ENCODE measurements at regions not wholly inside any gene's neighbourhood (a gene's known extent, or its start where the extent isn't known, plus 50 kb on each side); places are given as distances from the start of the nearest gene placed in this dataset.

GRCh38 chr20:11833825-11834224, 83.9 kb upstream of the BTBD3 start:
- DNase-seq (ENCODE audit: extremely low read depth, low read depth, low spot score): no peak

GRCh38 chr20:11838076-11838636, 79.5 kb upstream of the BTBD3 start:
- DNase-seq (ENCODE audit: extremely low read depth, low read depth, low spot score): no peak

DNA sequence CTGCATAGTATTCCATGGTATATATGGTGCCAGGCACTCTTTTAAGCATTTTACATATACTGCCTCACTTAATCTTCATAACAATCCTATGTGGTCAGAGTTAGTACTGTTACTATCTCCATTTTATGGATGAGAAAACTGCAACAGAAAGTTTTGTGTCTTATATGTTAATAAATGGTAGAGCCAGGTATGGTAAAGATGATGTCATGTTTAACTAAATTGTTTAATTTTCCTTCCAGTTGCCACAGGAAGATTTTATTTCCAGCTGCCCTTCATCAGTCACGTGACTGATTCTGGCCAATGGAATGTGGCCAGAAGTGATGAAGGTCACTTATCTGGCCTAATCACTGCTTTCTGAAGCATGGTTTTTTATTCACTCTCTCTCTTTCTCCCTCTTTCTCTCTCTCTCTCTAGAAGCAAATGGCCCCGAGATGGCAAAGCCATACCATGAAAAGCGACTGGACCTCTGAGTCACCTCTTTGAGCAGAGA, 75.7 kb upstream of the BTBD3 start:
- DNase-seq (ENCODE audit: extremely low read depth, low read depth, low spot score): no peak

GRCh38 chr20:11843289-11843688, 74.4 kb upstream of the BTBD3 start:
- no peak for DNase-seq (ENCODE audit: extremely low read depth, low read depth, low spot score)

DNA sequence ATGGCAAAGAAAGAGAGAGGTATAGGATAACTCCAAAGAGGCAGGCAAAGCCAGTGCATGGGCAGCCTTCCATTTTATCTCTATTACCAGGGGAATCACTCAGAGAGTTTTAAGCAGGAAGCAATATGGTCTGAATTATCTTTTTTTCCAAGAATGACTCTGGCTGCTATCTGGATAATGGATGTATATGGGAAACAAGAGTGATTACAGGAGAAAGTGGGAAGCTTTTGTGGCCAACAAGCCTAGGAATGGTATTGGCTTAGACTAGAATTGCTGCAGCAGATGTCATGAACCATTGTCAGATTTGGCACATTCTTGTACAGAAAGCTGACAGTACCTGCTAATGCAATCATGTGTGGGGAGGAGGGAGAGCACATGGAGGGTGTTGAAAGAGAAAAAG, 73.0 kb upstream of the BTBD3 start:
- no peak for DNase-seq (ENCODE audit: extremely low read depth, low read depth, low spot score)

DNA sequence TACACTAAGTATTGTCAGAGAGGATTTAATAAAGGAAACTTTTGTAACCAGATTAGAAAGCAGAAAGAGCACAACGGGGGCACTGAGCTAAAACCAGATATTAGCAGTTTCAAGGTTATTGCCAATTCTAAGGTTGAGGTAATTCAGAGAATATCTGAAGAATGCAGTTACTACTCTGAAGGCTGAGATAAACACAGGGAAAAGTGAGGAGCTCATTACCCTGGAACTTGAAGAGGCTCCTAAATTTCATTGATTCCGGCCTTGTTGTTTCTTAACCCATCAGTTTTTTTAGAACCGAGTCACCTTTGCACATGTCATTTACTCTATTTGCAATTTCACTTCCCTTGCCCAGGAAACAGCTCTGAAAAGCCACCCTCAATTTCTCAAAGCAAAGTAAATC, 72.4 kb upstream of the BTBD3 start:
- no peak for DNase-seq (ENCODE audit: extremely low read depth, low read depth, low spot score)

GRCh38 chr20:11846131-11846530, 71.6 kb upstream of the BTBD3 start:
- DNase-seq (ENCODE audit: extremely low read depth, low read depth, low spot score): no peak

GRCh38 chr20:11847827-11848226, 69.9 kb upstream of the BTBD3 start:
- no peak for DNase-seq (ENCODE audit: extremely low read depth, low read depth, low spot score)

DNA sequence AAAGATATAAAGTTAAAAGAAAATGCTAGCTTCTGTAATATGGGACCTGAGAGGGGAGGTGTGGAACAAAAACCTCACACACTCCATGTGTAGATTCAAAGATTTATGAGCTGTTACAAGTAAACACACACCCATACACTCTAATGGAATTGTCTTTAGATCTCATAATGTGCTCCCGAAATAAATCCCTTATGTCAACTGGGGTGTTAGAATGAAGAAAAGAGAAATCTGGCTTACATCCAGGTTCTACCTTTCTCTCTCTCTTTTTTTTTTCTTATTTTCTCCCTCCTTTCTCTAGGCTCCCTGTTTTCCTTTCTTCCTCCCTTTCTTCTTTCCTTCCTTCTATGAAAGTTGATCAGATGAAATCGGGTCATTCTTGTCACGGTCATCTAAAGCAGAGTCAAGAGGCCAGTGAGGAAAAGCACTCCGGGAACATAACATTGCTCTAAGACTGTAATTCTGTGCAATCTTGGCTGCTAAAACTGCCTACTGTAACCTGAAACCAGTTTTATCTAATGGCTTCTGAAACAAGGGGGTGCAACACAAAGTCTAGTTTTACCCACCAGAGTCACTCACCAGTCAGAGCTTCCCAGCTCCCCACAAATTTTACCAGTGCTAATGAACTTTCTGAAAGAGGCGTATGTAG, 68.3 kb upstream of the BTBD3 start:
- DNase-seq (ENCODE audit: extremely low read depth, low read depth, low spot score): no peak

GRCh38 chr20:11849976-11850670, 67.6 kb upstream of the BTBD3 start:
- DNase-seq (ENCODE audit: extremely low read depth, low read depth, low spot score): no peak

DNA sequence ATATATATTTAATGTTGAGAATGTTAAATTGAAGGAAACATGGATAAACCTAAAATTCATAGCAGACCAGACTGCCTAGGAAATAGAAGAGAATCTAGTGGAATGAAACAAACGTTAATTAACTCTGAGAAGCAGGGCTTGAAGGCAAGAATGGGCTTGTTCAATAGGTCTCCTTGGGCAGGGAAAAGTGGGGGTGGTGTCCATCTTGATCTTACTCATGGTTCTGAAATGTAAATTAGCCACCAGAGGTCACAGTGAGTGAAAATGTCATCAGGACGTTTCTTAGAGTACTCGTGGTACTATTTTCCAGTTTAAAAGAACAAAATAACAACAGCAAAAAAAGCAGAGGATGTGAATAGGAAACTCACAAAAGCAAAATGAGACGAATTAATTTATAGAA, 66.8 kb upstream of the BTBD3 start:
- no peak for DNase-seq (ENCODE audit: extremely low read depth, low read depth, low spot score)

DNA sequence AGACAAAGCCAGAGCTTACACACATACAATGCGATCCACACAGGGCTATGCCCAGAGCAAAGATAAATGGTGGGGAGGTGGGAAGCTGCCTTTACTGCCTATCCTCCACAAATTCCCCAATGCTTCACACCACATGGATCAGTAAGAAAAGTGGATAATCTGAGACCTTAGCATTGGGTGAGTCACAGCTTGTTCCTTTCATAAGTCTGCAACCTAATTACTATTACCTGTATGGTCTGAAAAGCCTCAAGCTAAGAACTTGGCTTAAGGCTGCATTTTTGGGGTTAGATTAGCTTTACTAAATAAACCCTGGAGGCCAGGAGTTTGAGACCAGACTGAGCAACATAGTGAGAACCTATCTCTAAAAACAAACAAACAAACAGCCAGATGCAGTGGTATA, 66.0 kb upstream of the BTBD3 start:
- no peak for DNase-seq (ENCODE audit: extremely low read depth, low read depth, low spot score)

GRCh38 chr20:11852189-11852588, 65.5 kb upstream of the BTBD3 start:
- DNase-seq (ENCODE audit: extremely low read depth, low read depth, low spot score): no peak

DNA sequence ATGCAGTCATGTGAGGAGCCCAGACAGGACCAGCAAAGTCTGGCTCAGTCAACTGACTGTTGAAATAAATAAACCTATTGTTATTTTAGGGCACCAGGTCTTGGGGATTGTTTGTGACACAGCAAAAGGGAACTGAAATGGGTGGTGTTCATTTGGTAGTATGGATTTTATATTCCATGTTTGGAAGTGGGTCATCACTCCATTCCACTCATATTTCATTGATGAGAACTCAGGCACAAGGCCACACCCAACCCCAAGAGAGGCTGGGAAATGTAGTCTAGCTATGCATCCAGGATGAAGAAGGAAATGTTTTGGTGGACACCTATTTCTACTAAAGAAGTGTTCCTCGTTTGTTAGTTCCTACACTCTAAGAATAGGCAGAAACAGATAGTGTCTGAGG, 64.9 kb upstream of the BTBD3 start:
- DNase-seq (ENCODE audit: extremely low read depth, low read depth, low spot score): no peak

- no peak for DNase-seq (ENCODE audit: extremely low read depth, low read depth, low spot score)
These were observed 64.3 kb upstream of the BTBD3 start for GRCh38 chr20:11853359-11853758.

- DNase-seq (ENCODE audit: extremely low read depth, low read depth, low spot score): no peak
These were observed 56.2 kb upstream of the BTBD3 start for GRCh38 chr20:11861479-11861878.

DNA sequence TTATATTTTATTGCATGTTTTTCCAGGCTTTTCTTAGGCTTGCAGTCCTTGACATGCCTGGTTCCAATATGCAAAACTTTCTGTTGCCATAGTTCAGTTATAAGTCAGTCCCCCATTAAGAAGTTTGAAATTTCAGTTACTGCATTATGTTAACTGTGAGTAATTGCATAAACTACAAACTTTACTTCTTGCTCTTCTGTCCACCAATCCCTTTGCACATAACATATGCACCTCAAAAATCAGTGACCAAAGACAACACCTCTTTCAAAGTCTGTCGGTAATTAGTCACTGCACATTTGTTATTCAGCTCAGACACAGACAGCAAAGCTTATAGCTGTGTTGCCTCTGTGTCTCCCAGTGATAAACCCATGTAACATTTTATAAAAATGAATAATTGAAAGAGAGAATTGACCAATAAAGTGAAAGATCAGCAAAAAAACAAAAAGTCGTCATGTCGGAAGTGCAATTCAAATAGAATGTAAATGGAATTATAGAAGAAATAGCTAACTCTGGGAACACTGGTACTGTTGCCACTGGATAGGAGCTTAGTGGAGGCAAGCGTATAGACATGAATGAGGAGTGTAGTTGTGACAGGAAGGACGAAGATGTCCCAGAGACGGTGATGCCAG, 50.3 kb upstream of the BTBD3 start:
- no peak for DNase-seq (ENCODE audit: extremely low read depth, low read depth, low spot score)
